ENCODE measurements at regions not wholly inside any gene's neighbourhood (a gene's known extent, or its start where the extent isn't known, plus 50 kb on each side); places are given as distances from the start of the nearest gene placed in this dataset.

GRCh38 chr2:18243816-18244215 lies 316.6 kb downstream of the RDH14 start:
- H3K4me1 ChIP-seq (ENCODE audit: control insufficient read depth, insufficient read depth, low read length, unreplicated experiment), result no peaks in the 10 kb centered on the region
- no peak overlapping the region for H3K27ac ChIP-seq (ENCODE audit: low read depth, low read length)
- H3K79me2 ChIP-seq (ENCODE audit: control insufficient read depth, insufficient read depth, low read length, unreplicated experiment), result no peaks in the 10 kb centered on the region
- no peak overlapping the region for H3K4me3 ChIP-seq (ENCODE audit: low read depth, low read length)
- H2AFZ ChIP-seq (ENCODE audit: low read length, unreplicated experiment), result no peak overlapping the region
- no peaks in the 10 kb centered on the region for H3K36me3 ChIP-seq (ENCODE audit: insufficient read depth, low read length)
- no peaks in the 10 kb centered on the region for H3K27me3 ChIP-seq (ENCODE audit: insufficient read depth, low read length)

GRCh38 chr2:18242716-18243115 lies 317.7 kb downstream of the RDH14 start:
- H3K27ac ChIP-seq (ENCODE audit: low read depth, low read length), result no peak overlapping the region
- H3K27me3 ChIP-seq (ENCODE audit: insufficient read depth, low read length), result no peaks in the 10 kb centered on the region
- no peaks in the 10 kb centered on the region for H3K4me1 ChIP-seq (ENCODE audit: control insufficient read depth, insufficient read depth, low read length, unreplicated experiment)
- H3K4me3 ChIP-seq (ENCODE audit: low read depth, low read length), result no peak overlapping the region
- no peaks in the 10 kb centered on the region for H3K36me3 ChIP-seq (ENCODE audit: insufficient read depth, low read length)
- no peaks in the 10 kb centered on the region for H3K79me2 ChIP-seq (ENCODE audit: control insufficient read depth, insufficient read depth, low read length, unreplicated experiment)
- H2AFZ ChIP-seq (ENCODE audit: low read length, unreplicated experiment), result no peak overlapping the region

GRCh38 chr2:18238209-18238608 lies 322.2 kb downstream of the RDH14 start:
- Histone ChIP-seq H3K27ac (ENCODE audit: low read depth, low read length) (no peak overlapping the region), H3K36me3 (ENCODE audit: insufficient read depth, low read length) (no peaks in the 10 kb centered on the region)

GRCh38 chr2:18237298-18237697 lies 323.2 kb downstream of the RDH14 start:
- no peak overlapping the region for H3K27ac ChIP-seq (ENCODE audit: low read depth, low read length)
- no peak overlapping the region for H2AFZ ChIP-seq (ENCODE audit: low read length, unreplicated experiment)
- H3K4me1 ChIP-seq (ENCODE audit: control insufficient read depth, insufficient read depth, low read length, unreplicated experiment), result peaks cover 4% of the 10 kb centered on the region
- no peak overlapping the region for H3K4me3 ChIP-seq (ENCODE audit: low read depth, low read length)
- no peaks in the 10 kb centered on the region for H3K36me3 ChIP-seq (ENCODE audit: insufficient read depth, low read length)
- no peaks in the 10 kb centered on the region for H3K79me2 ChIP-seq (ENCODE audit: control insufficient read depth, insufficient read depth, low read length, unreplicated experiment)
- H3K27me3 ChIP-seq (ENCODE audit: insufficient read depth, low read length), result no peaks in the 10 kb centered on the region

More at GRCh38 chr2:18238209-18238608, 322.2 kb downstream of the RDH14 start:
- Histone ChIP-seq H3K79me2 (ENCODE audit: control insufficient read depth, insufficient read depth, low read length, unreplicated experiment) (no peaks in the 10 kb centered on the region), H3K27me3 (ENCODE audit: insufficient read depth, low read length) (no peaks in the 10 kb centered on the region), H2AFZ (ENCODE audit: low read length, unreplicated experiment) (no peak overlapping the region), H3K4me3 (ENCODE audit: low read depth, low read length) (no peak overlapping the region), H3K4me1 (ENCODE audit: control insufficient read depth, insufficient read depth, low read length, unreplicated experiment) (no peaks in the 10 kb centered on the region)

GRCh38 chr2:18232731-18233438 lies 327.6 kb downstream of the RDH14 start:
- H2AFZ ChIP-seq (ENCODE audit: low read length, unreplicated experiment), result no peak overlapping the region
- no peaks in the 10 kb centered on the region for H3K79me2 ChIP-seq (ENCODE audit: control insufficient read depth, insufficient read depth, low read length, unreplicated experiment)
- no peaks in the 10 kb centered on the region for H3K27me3 ChIP-seq (ENCODE audit: insufficient read depth, low read length)
- H3K36me3 ChIP-seq (ENCODE audit: insufficient read depth, low read length), result no peaks in the 10 kb centered on the region
- H3K4me3 ChIP-seq (ENCODE audit: low read depth, low read length), result no peak overlapping the region
- peaks cover 4% of the 10 kb centered on the region for H3K4me1 ChIP-seq (ENCODE audit: control insufficient read depth, insufficient read depth, low read length, unreplicated experiment)
- H3K27ac ChIP-seq (ENCODE audit: low read depth, low read length), result no peak overlapping the region

- Histone ChIP-seq H3K4me3 (ENCODE audit: low read depth, low read length) (no peak overlapping the region), H3K27ac (ENCODE audit: low read depth, low read length) (no peak overlapping the region), H2AFZ (ENCODE audit: low read length, unreplicated experiment) (no peak overlapping the region), H3K4me1 (ENCODE audit: control insufficient read depth, insufficient read depth, low read length, unreplicated experiment) (peaks cover 4% of the 10 kb centered on the region), H3K36me3 (ENCODE audit: insufficient read depth, low read length) (no peaks in the 10 kb centered on the region), H3K79me2 (ENCODE audit: control insufficient read depth, insufficient read depth, low read length, unreplicated experiment) (no peaks in the 10 kb centered on the region), H3K27me3 (ENCODE audit: insufficient read depth, low read length) (no peaks in the 10 kb centered on the region)
These were observed 329.8 kb downstream of the RDH14 start for GRCh38 chr2:18230668-18231067.

DNA sequence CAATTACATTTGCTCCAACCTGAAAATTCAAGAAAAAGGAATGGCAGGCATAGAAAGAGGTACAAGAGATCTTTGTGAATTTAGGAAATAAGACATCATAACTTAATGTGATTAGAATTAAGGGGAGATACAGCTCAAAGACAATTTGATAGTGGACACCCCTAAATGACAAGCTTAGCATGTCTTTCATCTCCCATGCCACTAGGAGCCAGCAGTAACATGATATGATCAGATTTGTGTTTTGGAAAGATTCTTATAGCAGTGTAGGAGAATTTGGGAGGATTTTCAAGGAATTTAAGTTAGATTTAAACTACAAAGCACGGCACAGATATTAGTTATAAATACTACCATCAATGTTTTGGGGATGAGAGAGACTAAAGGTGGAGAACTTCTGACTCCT lies 340.8 kb downstream of the RDH14 start:
- Histone ChIP-seq H3K27ac (ENCODE audit: low read depth, low read length) (no peak overlapping the region), H3K4me1 (ENCODE audit: control insufficient read depth, insufficient read depth, low read length, unreplicated experiment) (no peaks in the 10 kb centered on the region), H3K27me3 (ENCODE audit: insufficient read depth, low read length) (no peaks in the 10 kb centered on the region), H3K79me2 (ENCODE audit: control insufficient read depth, insufficient read depth, low read length, unreplicated experiment) (no peaks in the 10 kb centered on the region), H2AFZ (ENCODE audit: low read length, unreplicated experiment) (no peak overlapping the region), H3K36me3 (ENCODE audit: insufficient read depth, low read length) (no peaks in the 10 kb centered on the region), H3K4me3 (ENCODE audit: low read depth, low read length) (no peak overlapping the region)

GRCh38 chr2:18218160-18218933 lies 339.9 kb downstream of the KCNS3 start:
- no peaks in the 10 kb centered on the region for H3K27me3 ChIP-seq (ENCODE audit: insufficient read depth, low read length)
- no peak overlapping the region for H3K27ac ChIP-seq (ENCODE audit: low read depth, low read length)
- no peaks in the 10 kb centered on the region for H3K79me2 ChIP-seq (ENCODE audit: control insufficient read depth, insufficient read depth, low read length, unreplicated experiment)

DNA sequence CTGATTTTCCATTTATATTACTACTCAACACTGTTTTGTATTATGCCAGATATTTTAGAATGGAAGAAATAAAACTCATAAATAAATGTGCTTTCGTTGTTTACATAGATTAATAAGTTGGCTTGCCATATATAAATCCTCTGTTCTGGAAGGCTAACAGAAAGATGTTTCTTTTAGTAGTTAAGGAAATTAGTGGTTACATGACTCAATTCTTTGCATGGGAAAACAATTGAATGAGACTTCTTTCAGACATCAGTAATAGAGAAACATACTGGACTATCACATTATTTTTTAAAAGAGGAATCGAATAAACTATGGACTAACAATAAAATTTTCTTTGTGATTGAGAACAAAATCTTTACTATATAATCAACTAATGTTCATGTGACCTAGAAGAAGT lies 336.5 kb downstream of the KCNS3 start:
- no peak overlapping the region for H2AFZ ChIP-seq (ENCODE audit: low read length, unreplicated experiment)
- peaks cover 2% of the 10 kb centered on the region for H3K4me1 ChIP-seq (ENCODE audit: control insufficient read depth, insufficient read depth, low read length, unreplicated experiment)

More at GRCh38 chr2:18218160-18218933, 339.9 kb downstream of the KCNS3 start:
- no peak overlapping the region for H3K4me3 ChIP-seq (ENCODE audit: low read depth, low read length)
- H3K36me3 ChIP-seq (ENCODE audit: insufficient read depth, low read length), result no peaks in the 10 kb centered on the region
- H3K4me1 ChIP-seq (ENCODE audit: control insufficient read depth, insufficient read depth, low read length, unreplicated experiment), result no peaks in the 10 kb centered on the region
- H2AFZ ChIP-seq (ENCODE audit: low read length, unreplicated experiment), result no peak overlapping the region

GRCh38 chr2:18213986-18214385 lies 335.5 kb downstream of the KCNS3 start:
- Histone ChIP-seq H3K4me3 (ENCODE audit: low read depth, low read length) (no peak overlapping the region), H3K79me2 (ENCODE audit: control insufficient read depth, insufficient read depth, low read length, unreplicated experiment) (no peaks in the 10 kb centered on the region), H3K27me3 (ENCODE audit: insufficient read depth, low read length) (no peaks in the 10 kb centered on the region), H3K27ac (ENCODE audit: low read depth, low read length) (no peak overlapping the region), H3K36me3 (ENCODE audit: insufficient read depth, low read length) (no peaks in the 10 kb centered on the region), H2AFZ (ENCODE audit: low read length, unreplicated experiment) (no peak overlapping the region), H3K4me1 (ENCODE audit: control insufficient read depth, insufficient read depth, low read length, unreplicated experiment) (peaks cover 6% of the 10 kb centered on the region)

More for the DNA sequence above, 336.5 kb downstream of the KCNS3 start:
- Histone ChIP-seq H3K79me2 (ENCODE audit: control insufficient read depth, insufficient read depth, low read length, unreplicated experiment) (no peaks in the 10 kb centered on the region), H3K27me3 (ENCODE audit: insufficient read depth, low read length) (no peaks in the 10 kb centered on the region), H3K27ac (ENCODE audit: low read depth, low read length) (no peak overlapping the region), H3K4me3 (ENCODE audit: low read depth, low read length) (no peak overlapping the region), H3K36me3 (ENCODE audit: insufficient read depth, low read length) (no peaks in the 10 kb centered on the region)
